ENCODE measurements at regions not wholly inside any gene's neighbourhood (a gene's known extent, or its start where the extent isn't known, plus 50 kb on each side); places are given as distances from the start of the nearest gene placed in this dataset.

DNA sequence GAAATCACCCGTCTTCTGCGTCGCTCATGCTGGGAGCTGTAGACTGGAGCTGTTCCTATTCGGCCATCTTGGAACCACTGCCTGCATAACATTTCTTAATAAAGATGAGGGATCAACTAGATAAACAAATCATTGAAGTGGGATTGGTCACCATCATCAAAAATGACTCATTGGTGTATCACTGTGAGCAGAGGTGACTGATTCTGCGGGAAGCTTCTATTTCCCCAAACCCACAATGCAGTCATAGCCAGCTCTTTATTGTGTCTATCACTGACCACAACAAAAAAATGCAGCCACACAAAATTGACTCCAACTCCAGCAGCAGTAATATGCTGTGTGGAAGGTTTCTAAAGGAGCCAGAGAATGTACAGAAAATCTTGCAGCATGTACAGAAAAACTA is 630.7 kb upstream of the HS6ST1 start:
- no peak for TF ChIP-seq POLR2A (IDR thresholded peaks at IDR 0.05)
- TF ChIP-seq, protein P1, sequence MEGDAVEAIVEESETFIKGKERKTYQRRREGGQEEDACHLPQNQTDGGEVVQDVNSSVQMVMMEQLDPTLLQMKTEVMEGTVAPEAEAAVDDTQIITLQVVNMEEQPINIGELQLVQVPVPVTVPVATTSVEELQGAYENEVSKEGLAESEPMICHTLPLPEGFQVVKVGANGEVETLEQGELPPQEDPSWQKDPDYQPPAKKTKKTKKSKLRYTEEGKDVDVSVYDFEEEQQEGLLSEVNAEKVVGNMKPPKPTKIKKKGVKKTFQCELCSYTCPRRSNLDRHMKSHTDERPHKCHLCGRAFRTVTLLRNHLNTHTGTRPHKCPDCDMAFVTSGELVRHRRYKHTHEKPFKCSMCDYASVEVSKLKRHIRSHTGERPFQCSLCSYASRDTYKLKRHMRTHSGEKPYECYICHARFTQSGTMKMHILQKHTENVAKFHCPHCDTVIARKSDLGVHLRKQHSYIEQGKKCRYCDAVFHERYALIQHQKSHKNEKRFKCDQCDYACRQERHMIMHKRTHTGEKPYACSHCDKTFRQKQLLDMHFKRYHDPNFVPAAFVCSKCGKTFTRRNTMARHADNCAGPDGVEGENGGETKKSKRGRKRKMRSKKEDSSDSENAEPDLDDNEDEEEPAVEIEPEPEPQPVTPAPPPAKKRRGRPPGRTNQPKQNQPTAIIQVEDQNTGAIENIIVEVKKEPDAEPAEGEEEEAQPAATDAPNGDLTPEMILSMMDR (IDR thresholded peaks at IDR 0.05), result no peak
- TF ChIP-seq EP300 (IDR thresholded peaks at IDR 0.05), result no peak

Measured in ovary (tissue), 3 donors.